ENCODE measurements at regions not wholly inside any gene's neighbourhood (a gene's known extent, or its start where the extent isn't known, plus 50 kb on each side); places are given as distances from the start of the nearest gene placed in this dataset.

- TF ChIP-seq EZH2phosphoT487 (IDR thresholded peaks at IDR 0.05; ENCODE audit: low read depth), result no peak
- no peak for TF ChIP-seq CTCF (IDR thresholded peaks at IDR 0.05; ENCODE audit: low read depth, low read length)
Measured at GRCh38 chr2:4678927-4679326, 975.6 kb downstream of the DCDC2C start.

Data from OCI-LY3 (cell line).